ENCODE measurements at regions not wholly inside any gene's neighbourhood (a gene's known extent, or its start where the extent isn't known, plus 50 kb on each side); places are given as distances from the start of the nearest gene placed in this dataset.
"Not testable (repeated sequence)": the region's sequence is repeated elsewhere in the genome, so short reads cannot be mapped to it uniquely, and the experiment has no call there.

GRCh38 chr20:26154224-26154623, 457.6 kb upstream of the ZNF337 start:
- no peaks in the 10 kb centered on the region for H3K36me3 ChIP-seq (ENCODE audit: control insufficient read depth in 2 of 3, insufficient read depth in 3 of 3, low read length in 3 of 3)
- FAIRE-seq (no peak), DNase-seq (no peak)
- no peaks in the 10 kb centered on the region for H3K27me3 ChIP-seq (ENCODE audit: control insufficient read depth, insufficient read depth, low read length)
- no peak overlapping the region for H3K27ac ChIP-seq (ENCODE audit: low read depth in 2 of 2, low read length in 2 of 2)
- no peaks in the 10 kb centered on the region for H3K4me1 ChIP-seq (ENCODE audit: control insufficient read depth in 2 of 3, insufficient read depth in 2 of 3, low read depth in 1 of 3, low read length in 3 of 3)
- H3K9ac ChIP-seq (ENCODE audit: low read length in 3 of 3): no peak overlapping the region
- no peak overlapping the region for H3K4me3 ChIP-seq (ENCODE audit: low read length in 3 of 3)
- H3K9me3 ChIP-seq (ENCODE audit: control insufficient read depth in 2 of 3, insufficient read depth in 1 of 3, low read length in 3 of 3): no peaks in the 10 kb centered on the region
- intact Hi-C loops (cut with DNase I): no loop called here
- no peak for TF ChIP-seq CTCF (IDR thresholded peaks at IDR 0.05; ENCODE audit: borderline replicate concordance, extremely low read depth, insufficient read depth)

GRCh38 chr20:26135325-26136110, 438.9 kb upstream of the ZNF337 start:
- Histone ChIP-seq H3K27ac (ENCODE audit: low read depth in 2 of 2, low read length in 2 of 2) (no peak overlapping the region), H3K4me1 (ENCODE audit: control insufficient read depth in 2 of 3, insufficient read depth in 2 of 3, low read depth in 1 of 3, low read length in 3 of 3) (no peaks in the 10 kb centered on the region), H3K9me3 (ENCODE audit: control insufficient read depth in 2 of 3, insufficient read depth in 1 of 3, low read length in 3 of 3) (no peaks in the 10 kb centered on the region), H3K4me3 (ENCODE audit: low read length in 3 of 3) (no peak overlapping the region), H3K36me3 (ENCODE audit: control insufficient read depth in 2 of 3, insufficient read depth in 3 of 3, low read length in 3 of 3) (no peaks in the 10 kb centered on the region), H3K9ac (ENCODE audit: low read length in 3 of 3) (no peak overlapping the region), H3K27me3 (ENCODE audit: control insufficient read depth, insufficient read depth, low read length) (no peaks in the 10 kb centered on the region)
- TF ChIP-seq CTCF (IDR thresholded peaks at IDR 0.05; ENCODE audit: borderline replicate concordance, extremely low read depth, insufficient read depth): no peak
- intact Hi-C loops (cut with DNase I): no loop called here
- DNase-seq: no peak
- FAIRE-seq: no peak

- DNase-seq: no peak
These were observed 438.0 kb upstream of the ZNF337 start for GRCh38 chr20:26134606-26135005.

GRCh38 chr20:26133794-26134193, 437.1 kb upstream of the ZNF337 start:
- intact Hi-C loops (cut with DNase I); H3K27ac ChIP-seq (ENCODE audit: low read depth in 2 of 2, low read length in 2 of 2); H3K4me1 ChIP-seq (ENCODE audit: control insufficient read depth in 2 of 3, insufficient read depth in 2 of 3, low read depth in 1 of 3, low read length in 3 of 3); H3K36me3 ChIP-seq (ENCODE audit: control insufficient read depth in 2 of 3, insufficient read depth in 3 of 3, low read length in 3 of 3); H3K27me3 ChIP-seq (ENCODE audit: control insufficient read depth, insufficient read depth, low read length); H3K9me3 ChIP-seq (ENCODE audit: control insufficient read depth in 2 of 3, insufficient read depth in 1 of 3, low read length in 3 of 3); FAIRE-seq; H3K4me3 ChIP-seq (ENCODE audit: low read length in 3 of 3); H3K9ac ChIP-seq (ENCODE audit: low read length in 3 of 3): not testable (repeated sequence)
- peak in 1 of 5 donors; percentile 47 for DNase-seq

More at GRCh38 chr20:26134606-26135005, 438.0 kb upstream of the ZNF337 start:
- Histone ChIP-seq H3K4me1 (ENCODE audit: control insufficient read depth in 2 of 3, insufficient read depth in 2 of 3, low read depth in 1 of 3, low read length in 3 of 3) (no peaks in the 10 kb centered on the region), H3K36me3 (ENCODE audit: control insufficient read depth in 2 of 3, insufficient read depth in 3 of 3, low read length in 3 of 3) (no peaks in the 10 kb centered on the region), H3K9me3 (ENCODE audit: control insufficient read depth in 2 of 3, insufficient read depth in 1 of 3, low read length in 3 of 3) (no peaks in the 10 kb centered on the region), H3K9ac (ENCODE audit: low read length in 3 of 3) (no peak overlapping the region), H3K27ac (ENCODE audit: low read depth in 2 of 2, low read length in 2 of 2) (no peak overlapping the region), H3K27me3 (ENCODE audit: control insufficient read depth, insufficient read depth, low read length) (no peaks in the 10 kb centered on the region), H3K4me3 (ENCODE audit: low read length in 3 of 3) (no peak overlapping the region)
- intact Hi-C loops (cut with DNase I): no loop called here
- no peak for FAIRE-seq
- TF ChIP-seq CTCF (IDR thresholded peaks at IDR 0.05; ENCODE audit: borderline replicate concordance, extremely low read depth, insufficient read depth): no peak

GRCh38 chr20:26120920-26121319, 424.3 kb upstream of the ZNF337 start:
- H3K9me3 ChIP-seq (ENCODE audit: control insufficient read depth in 2 of 3, insufficient read depth in 1 of 3, low read length in 3 of 3); H3K36me3 ChIP-seq (ENCODE audit: control insufficient read depth in 2 of 3, insufficient read depth in 3 of 3, low read length in 3 of 3); DNase-seq; H3K27me3 ChIP-seq (ENCODE audit: control insufficient read depth, insufficient read depth, low read length); FAIRE-seq; H3K4me1 ChIP-seq (ENCODE audit: control insufficient read depth in 2 of 3, insufficient read depth in 2 of 3, low read depth in 1 of 3, low read length in 3 of 3); H3K9ac ChIP-seq (ENCODE audit: low read length in 3 of 3); H3K27ac ChIP-seq (ENCODE audit: low read depth in 2 of 2, low read length in 2 of 2); H3K4me3 ChIP-seq (ENCODE audit: low read length in 3 of 3); intact Hi-C loops (cut with DNase I): not testable (repeated sequence)

- intact Hi-C loops (cut with DNase I); H3K4me3 ChIP-seq (ENCODE audit: low read length in 3 of 3); H3K27ac ChIP-seq (ENCODE audit: low read depth in 2 of 2, low read length in 2 of 2); H3K36me3 ChIP-seq (ENCODE audit: control insufficient read depth in 2 of 3, insufficient read depth in 3 of 3, low read length in 3 of 3); H3K9ac ChIP-seq (ENCODE audit: low read length in 3 of 3); FAIRE-seq; H3K9me3 ChIP-seq (ENCODE audit: control insufficient read depth in 2 of 3, insufficient read depth in 1 of 3, low read length in 3 of 3); H3K27me3 ChIP-seq (ENCODE audit: control insufficient read depth, insufficient read depth, low read length); H3K4me1 ChIP-seq (ENCODE audit: control insufficient read depth in 2 of 3, insufficient read depth in 2 of 3, low read depth in 1 of 3, low read length in 3 of 3); DNase-seq: not testable (repeated sequence)
These were observed 397.8 kb upstream of the ZNF337 start for GRCh38 chr20:26094498-26094897.
